ENCODE measurements at regions not wholly inside any gene's neighbourhood (a gene's known extent, or its start where the extent isn't known, plus 50 kb on each side); places are given as distances from the start of the nearest gene placed in this dataset.

- intact Hi-C loops (cut with DNase I, micrococcal nuclease): no loop called here
- no peak for ATAC-seq
Observed at GRCh38 chr18:27763341-27763740, 413.6 kb downstream of the CDH2 start.

DNA sequence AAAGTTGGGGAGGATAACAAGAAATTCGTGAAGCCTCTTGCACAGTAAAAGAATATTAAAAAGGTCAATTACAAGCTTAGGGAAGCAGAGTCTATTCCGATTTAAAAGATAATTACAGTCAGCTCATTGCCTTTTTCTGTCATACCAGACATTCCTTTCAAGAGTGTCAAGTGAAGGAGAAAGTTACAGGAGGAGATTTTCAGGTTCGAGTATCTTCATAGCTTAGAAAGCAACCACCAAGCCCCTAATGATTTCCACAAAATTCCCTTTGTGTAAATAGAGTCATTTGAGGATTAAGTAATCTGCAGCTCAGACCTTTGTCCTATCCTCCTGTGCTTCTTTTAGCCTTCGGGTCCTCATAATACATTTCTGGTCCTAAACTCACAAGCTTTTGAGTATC is 414.9 kb downstream of the CDH2 start:
- intact Hi-C loops (cut with DNase I, micrococcal nuclease): no loop called here
- no peak for TF ChIP-seq CTCF (IDR thresholded peaks at IDR 0.05)
- DNase-seq (no peak), ATAC-seq (no peak)
- Histone ChIP-seq H3K9me3 (no peaks in the 10 kb centered on the region), H3K36me3 (ENCODE audit: low read depth) (no peaks in the 10 kb centered on the region), H3K4me3 (no peak overlapping the region), H3K4me1 (ENCODE audit: low read depth) (no peaks in the 10 kb centered on the region)

More at GRCh38 chr18:27763341-27763740, 413.6 kb downstream of the CDH2 start:
- no peaks in the 10 kb centered on the region for H3K9me3 ChIP-seq
- H3K4me1 ChIP-seq (ENCODE audit: low read depth): no peaks in the 10 kb centered on the region
- no peaks in the 10 kb centered on the region for H3K36me3 ChIP-seq (ENCODE audit: low read depth)
- no peak for DNase-seq
- no peak overlapping the region for H3K4me3 ChIP-seq
- TF ChIP-seq CTCF (IDR thresholded peaks at IDR 0.05): no peak

- intact Hi-C loops (cut with DNase I, micrococcal nuclease): no loop called here
- no peak for TF ChIP-seq CTCF (IDR thresholded peaks at IDR 0.05)
- Histone ChIP-seq H3K9me3 (no peaks in the 10 kb centered on the region), H3K4me3 (no peak overlapping the region), H3K4me1 (ENCODE audit: low read depth) (no peaks in the 10 kb centered on the region), H3K36me3 (ENCODE audit: low read depth) (no peaks in the 10 kb centered on the region)
- no peak for ATAC-seq
- DNase-seq: no peak
Observed at GRCh38 chr18:27752944-27753343, 424.0 kb downstream of the CDH2 start.

GRCh38 chr18:27750923-27751322 is 426.0 kb downstream of the CDH2 start:
- intact Hi-C loops (cut with DNase I, micrococcal nuclease): no loop called here
- TF ChIP-seq CTCF (IDR thresholded peaks at IDR 0.05): no peak
- H3K4me3 ChIP-seq: no peak overlapping the region
- no peaks in the 10 kb centered on the region for H3K36me3 ChIP-seq (ENCODE audit: low read depth)
- DNase-seq (no peak), ATAC-seq (no peak)
- H3K9me3 ChIP-seq: no peaks in the 10 kb centered on the region
- no peaks in the 10 kb centered on the region for H3K4me1 ChIP-seq (ENCODE audit: low read depth)

GRCh38 chr18:27750014-27750413 is 426.9 kb downstream of the CDH2 start:
- no peak overlapping the region for H3K4me3 ChIP-seq
- TF ChIP-seq CTCF (IDR thresholded peaks at IDR 0.05): no peak
- no peak for ATAC-seq
- no peaks in the 10 kb centered on the region for H3K36me3 ChIP-seq (ENCODE audit: low read depth)
- H3K9me3 ChIP-seq: no peaks in the 10 kb centered on the region
- H3K4me1 ChIP-seq (ENCODE audit: low read depth): no peaks in the 10 kb centered on the region
- DNase-seq: peak in 1 of 3 donors; percentile 18
- intact Hi-C loops (cut with DNase I, micrococcal nuclease): no loop called here

DNA sequence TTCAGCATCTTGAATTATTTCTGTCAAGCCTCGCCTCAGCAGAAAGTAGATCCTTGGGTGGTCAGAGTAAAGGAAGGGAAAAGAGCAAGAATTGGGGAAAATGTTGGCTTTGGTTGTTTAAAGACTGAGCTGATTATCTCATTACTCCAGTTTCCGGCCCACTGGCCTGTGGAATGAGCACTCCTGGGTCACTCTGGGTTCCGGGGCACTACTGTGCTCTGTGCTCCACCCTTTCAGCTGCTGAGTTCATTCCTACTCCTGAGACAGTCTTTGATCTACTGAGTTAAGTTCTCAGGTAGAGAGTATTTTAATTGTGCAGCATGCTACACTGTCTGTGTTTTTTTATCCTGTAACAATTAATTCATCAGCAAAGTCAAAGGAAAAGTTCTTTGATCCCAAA is 427.7 kb downstream of the CDH2 start:
- no peak overlapping the region for H3K4me3 ChIP-seq
- no peak for TF ChIP-seq CTCF (IDR thresholded peaks at IDR 0.05)
- H3K4me1 ChIP-seq (ENCODE audit: low read depth): no peaks in the 10 kb centered on the region
- no peaks in the 10 kb centered on the region for H3K36me3 ChIP-seq (ENCODE audit: low read depth)
- no peaks in the 10 kb centered on the region for H3K9me3 ChIP-seq
- intact Hi-C loops (cut with DNase I, micrococcal nuclease): no loop called here
- no peak for DNase-seq
- no peak for ATAC-seq
